ENCODE measurements at regions not wholly inside any gene's neighbourhood (a gene's known extent, or its start where the extent isn't known, plus 50 kb on each side); places are given as distances from the start of the nearest gene placed in this dataset.

- Histone ChIP-seq H3K4me1 (ENCODE audit: insufficient read depth, low read length, poor library complexity, severe bottlenecking) (no peaks in the 10 kb centered on the region), H3K4me3 (ENCODE audit: low read depth, low read length, poor library complexity, severe bottlenecking) (no peak overlapping the region), H3K36me3 (ENCODE audit: insufficient read depth, low read length, poor library complexity, severe bottlenecking) (no peaks in the 10 kb centered on the region), H3K9me3 (ENCODE audit: low read depth, low read length, poor library complexity, severe bottlenecking) (no peaks in the 10 kb centered on the region), H3K27me3 (replicated peaks; ENCODE audit: insufficient read depth, low read depth, low read length, poor library complexity) (no peaks in the 10 kb centered on the region), H3K27ac (ENCODE audit: low read depth, low read length, poor library complexity, severe bottlenecking) (no peak overlapping the region)
- TF ChIP-seq CTCF (conservative IDR thresholded peaks at IDR 0.05; ENCODE audit: low read depth, low read length) (no peak), EZH2 (IDR thresholded peaks at IDR 0.05; ENCODE audit: borderline replicate concordance, low read depth, low read length, poor library complexity, severe bottlenecking) (no peak)
- no peak for DNase-seq (ENCODE audit: low spot score)
- ChIA-PET CTCF (no interaction called here), POLR2A (ENCODE audit: low non-redundant PET) (no interaction called here)
- BruUV-seq (replicated peaks), result no TSS peak
- intact Hi-C loops (cut with micrococcal nuclease; ENCODE audit: unreplicated experiment), result no loop called here
Measured at GRCh38 chr6:151170622-151171246, 69.0 kb upstream of the AKAP12 start.

GRCh38 chr6:151172751-151173150, 67.0 kb upstream of the AKAP12 start:
- H3K9me3 ChIP-seq (ENCODE audit: low read depth, low read length, poor library complexity, severe bottlenecking), result no peaks in the 10 kb centered on the region
- no peaks in the 10 kb centered on the region for H3K36me3 ChIP-seq (ENCODE audit: insufficient read depth, low read length, poor library complexity, severe bottlenecking)
- intact Hi-C loops (cut with micrococcal nuclease; ENCODE audit: unreplicated experiment), result no loop called here
- no peaks in the 10 kb centered on the region for H3K27me3 ChIP-seq (replicated peaks; ENCODE audit: insufficient read depth, low read depth, low read length, poor library complexity)
- TF ChIP-seq EZH2 (IDR thresholded peaks at IDR 0.05; ENCODE audit: borderline replicate concordance, low read depth, low read length, poor library complexity, severe bottlenecking), result no peak
- no peak for TF ChIP-seq CTCF (conservative IDR thresholded peaks at IDR 0.05; ENCODE audit: low read depth, low read length)
- CTCF ChIA-PET, result no interaction called here
- DNase-seq (ENCODE audit: low spot score), result no peak
- H3K27ac ChIP-seq (ENCODE audit: low read depth, low read length, poor library complexity, severe bottlenecking), result no peak overlapping the region
- BruUV-seq (replicated peaks), result no TSS peak
- H3K4me3 ChIP-seq (ENCODE audit: low read depth, low read length, poor library complexity, severe bottlenecking), result no peak overlapping the region
- POLR2A ChIA-PET (ENCODE audit: low non-redundant PET), result no interaction called here
- H3K4me1 ChIP-seq (ENCODE audit: insufficient read depth, low read length, poor library complexity, severe bottlenecking), result no peaks in the 10 kb centered on the region

GRCh38 chr6:151175662-151176445, 63.9 kb upstream of the AKAP12 start:
- BruUV-seq (replicated peaks), result no TSS peak
- H3K27me3 ChIP-seq (replicated peaks; ENCODE audit: insufficient read depth, low read depth, low read length, poor library complexity), result no peaks in the 10 kb centered on the region
- no peak for DNase-seq (ENCODE audit: low spot score)
- ChIA-PET CTCF (no interaction called here), POLR2A (ENCODE audit: low non-redundant PET) (no interaction called here)
- H3K4me1 ChIP-seq (ENCODE audit: insufficient read depth, low read length, poor library complexity, severe bottlenecking), result no peaks in the 10 kb centered on the region
- intact Hi-C loops (cut with micrococcal nuclease; ENCODE audit: unreplicated experiment), result no loop called here
- no peak overlapping the region for H3K4me3 ChIP-seq (ENCODE audit: low read depth, low read length, poor library complexity, severe bottlenecking)
- H3K36me3 ChIP-seq (ENCODE audit: insufficient read depth, low read length, poor library complexity, severe bottlenecking), result no peaks in the 10 kb centered on the region
- H3K27ac ChIP-seq (ENCODE audit: low read depth, low read length, poor library complexity, severe bottlenecking), result no peak overlapping the region
- TF ChIP-seq EZH2 (IDR thresholded peaks at IDR 0.05; ENCODE audit: borderline replicate concordance, low read depth, low read length, poor library complexity, severe bottlenecking) (no peak), CTCF (conservative IDR thresholded peaks at IDR 0.05; ENCODE audit: low read depth, low read length) (no peak)
- H3K9me3 ChIP-seq (ENCODE audit: low read depth, low read length, poor library complexity, severe bottlenecking), result no peaks in the 10 kb centered on the region
